NCI-H345 treated with DMSO at 0.1 percent for 48 hours (cell line): ENCODE measurements at regions not wholly inside any gene's neighbourhood (a gene's known extent, or its start where the extent isn't known, plus 50 kb on each side); places are given as distances from the start of the nearest gene placed in this dataset.

Experiments
- DNase-seq: peaks from one replicate; lab custom pipeline; 2025; ENCODE audit not compliant: unreplicated experiment; lab: John Stamatoyannopoulos, UW

- DNase-seq: no peak
These were observed 191.1 kb downstream of the MAP2K6 start for GRCh38 chr17:69605571-69605970.

- DNase-seq: no peak
These were observed 191.8 kb downstream of the MAP2K6 start for GRCh38 chr17:69606142-69606800.

- peak; percentile 37 for DNase-seq
These were observed 192.8 kb downstream of the MAP2K6 start for GRCh38 chr17:69607162-69607834.

GRCh38 chr17:69608141-69608540, 193.6 kb downstream of the MAP2K6 start:
- DNase-seq: no peak

DNA sequence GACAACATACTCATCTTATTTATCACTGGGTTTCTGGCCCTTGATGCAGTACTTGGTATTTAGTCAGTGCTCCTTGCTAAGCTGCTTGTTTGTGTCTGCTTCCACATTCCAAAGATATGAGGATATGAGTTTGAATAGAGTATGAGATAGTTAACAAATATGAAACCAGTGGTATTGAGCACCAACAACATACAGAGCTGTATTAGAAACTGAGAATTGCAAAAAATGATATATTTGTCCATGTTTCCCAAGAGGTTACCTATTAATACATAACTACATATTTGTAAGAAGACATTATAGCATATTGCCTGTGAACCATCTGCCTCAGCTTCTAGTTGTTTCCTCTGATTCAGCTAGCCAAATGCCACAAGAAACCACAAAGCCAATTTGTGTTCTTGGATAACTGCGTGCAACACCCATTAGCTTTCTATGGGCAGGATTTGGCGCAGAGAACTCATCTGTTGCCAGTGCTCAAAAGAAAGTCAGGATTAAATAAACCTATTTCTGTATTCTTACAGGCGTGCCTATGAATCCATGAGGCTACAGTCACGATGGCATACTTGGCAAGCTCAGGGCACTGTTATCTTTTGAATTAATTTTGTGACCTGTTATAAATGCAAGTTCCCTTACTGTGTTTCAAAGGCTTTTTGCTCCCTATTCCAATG, 194.4 kb downstream of the MAP2K6 start:
- no peak for DNase-seq

DNA sequence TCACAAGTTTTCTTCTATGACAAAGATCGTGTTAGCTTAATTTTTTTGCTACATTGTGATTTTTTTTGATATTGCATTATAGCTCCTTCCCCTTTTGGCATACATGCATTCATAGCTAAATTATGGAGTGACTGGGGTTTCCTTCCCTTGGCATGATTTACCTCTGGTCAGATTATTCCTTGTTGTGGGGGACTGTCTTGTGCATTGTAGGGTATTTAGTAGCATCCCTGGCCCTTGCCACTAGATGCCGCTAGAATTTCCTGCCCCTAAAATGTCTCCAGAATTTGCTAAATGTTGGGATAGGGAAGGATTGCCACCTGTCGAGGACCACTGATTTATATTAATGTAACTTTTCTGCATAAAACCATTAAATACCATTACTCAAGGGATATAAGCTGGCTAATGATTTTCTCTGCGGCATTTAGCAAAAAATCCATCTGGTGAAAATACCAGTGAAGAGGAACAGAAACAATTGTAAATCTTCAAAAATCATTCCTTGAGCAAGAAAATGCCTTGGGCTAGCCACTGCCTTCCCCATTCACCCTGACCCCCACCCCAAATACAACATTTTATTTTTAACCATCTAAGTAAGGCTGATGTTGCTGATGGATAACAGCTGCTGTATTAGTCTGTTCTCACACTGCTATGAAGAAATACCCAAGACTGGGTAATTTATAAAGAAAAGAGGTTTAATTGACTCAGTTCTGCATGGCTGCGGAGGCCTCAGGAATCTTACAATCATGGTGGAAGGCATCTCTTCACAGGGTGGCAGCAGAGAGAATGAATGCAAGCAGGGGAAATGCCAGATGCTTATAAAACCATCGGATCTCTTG, 195.2 kb downstream of the MAP2K6 start:
- no peak for DNase-seq

DNA sequence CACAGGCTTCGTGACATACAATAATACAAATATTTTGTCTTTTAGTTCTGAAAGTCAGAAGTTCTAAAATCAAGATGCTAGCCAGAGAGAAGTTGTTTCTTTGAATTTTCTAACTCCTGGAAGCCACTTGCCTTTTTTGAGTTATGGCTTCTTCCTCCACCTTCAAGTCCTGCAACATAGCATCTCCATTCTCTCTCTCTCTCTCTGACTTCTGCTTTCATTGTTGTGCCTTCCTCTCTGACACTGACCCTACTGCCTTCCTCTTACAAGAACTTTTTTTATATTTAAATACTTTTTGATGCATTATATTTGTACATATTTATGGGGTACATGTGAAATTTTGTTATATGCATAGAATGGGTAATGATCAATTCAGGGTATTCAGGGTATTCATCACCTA, 205.9 kb downstream of the MAP2K6 start:
- DNase-seq: no peak

GRCh38 chr17:69625474-69625873, 211.0 kb downstream of the MAP2K6 start:
- DNase-seq: no peak

DNA sequence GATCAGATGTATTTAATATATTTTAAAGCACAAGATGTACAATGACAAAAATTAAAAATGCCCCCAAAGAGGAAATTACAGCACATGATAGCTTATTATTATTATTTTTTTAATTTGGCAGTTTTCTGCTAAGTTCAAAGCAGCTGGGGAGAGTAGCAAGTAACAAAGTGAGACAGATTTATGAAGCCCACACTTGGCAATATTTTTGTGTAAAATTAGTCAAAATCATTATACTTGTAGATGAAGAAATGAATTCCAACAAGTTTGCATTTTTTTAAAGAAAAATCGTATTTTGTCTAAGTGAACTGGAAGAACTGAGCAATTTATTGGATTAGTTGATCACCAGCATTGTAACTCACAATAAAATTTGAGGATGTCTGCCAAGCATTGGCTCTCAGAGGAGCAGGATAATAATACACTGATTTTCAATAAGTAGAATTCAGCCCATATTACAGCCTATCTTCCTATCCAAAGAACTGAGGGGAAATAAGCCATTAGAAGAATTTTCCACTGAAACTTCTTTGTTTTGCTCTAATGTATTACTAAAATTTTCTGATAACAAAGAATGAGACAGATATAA, 215.6 kb downstream of the MAP2K6 start:
- no peak for DNase-seq

GRCh38 chr17:69634844-69635243, 220.3 kb downstream of the MAP2K6 start:
- no peak for DNase-seq

GRCh38 chr17:69637446-69638156, 223.1 kb downstream of the MAP2K6 start:
- no peak for DNase-seq

DNA sequence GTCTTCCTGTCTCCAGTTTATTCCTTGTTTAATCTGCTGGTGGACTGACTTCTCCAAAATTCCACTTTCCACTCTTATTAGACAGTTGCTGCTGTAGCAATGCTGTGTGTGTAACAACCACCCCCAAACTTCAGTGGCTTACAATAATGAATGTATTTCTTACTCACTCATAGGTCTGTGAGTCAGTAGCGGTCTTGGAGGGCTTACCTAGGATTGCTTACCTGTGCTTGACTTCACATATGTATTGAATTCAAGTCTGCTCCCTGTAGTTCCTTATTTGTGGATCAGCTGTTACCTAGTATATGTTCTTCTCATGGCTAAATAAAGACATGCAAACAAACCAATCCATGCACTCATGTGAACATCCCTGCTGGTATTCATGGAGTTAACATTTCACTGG, 224.6 kb downstream of the MAP2K6 start:
- DNase-seq: no peak

DNA sequence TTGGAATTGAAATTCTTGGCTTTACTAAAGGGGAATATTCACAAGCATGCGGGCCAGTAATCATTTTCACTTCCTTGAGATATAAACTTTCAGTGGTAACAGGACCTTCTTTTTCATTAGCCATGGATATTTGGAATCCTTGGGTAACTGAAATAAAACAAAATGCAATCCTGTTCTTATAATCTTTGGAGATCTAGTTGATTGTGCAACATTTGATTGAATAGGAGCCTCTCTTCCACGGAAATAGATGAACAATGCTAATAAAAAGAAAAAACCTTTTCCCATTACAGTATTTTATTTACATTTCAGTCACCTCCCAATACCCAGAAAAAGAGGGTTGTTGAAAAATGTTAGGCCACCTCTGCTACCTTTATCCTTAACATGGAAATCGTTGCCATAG, 225.6 kb downstream of the MAP2K6 start:
- DNase-seq: no peak

- no peak for DNase-seq
These were observed 229.2 kb downstream of the MAP2K6 start for GRCh38 chr17:69643686-69644085.

DNA sequence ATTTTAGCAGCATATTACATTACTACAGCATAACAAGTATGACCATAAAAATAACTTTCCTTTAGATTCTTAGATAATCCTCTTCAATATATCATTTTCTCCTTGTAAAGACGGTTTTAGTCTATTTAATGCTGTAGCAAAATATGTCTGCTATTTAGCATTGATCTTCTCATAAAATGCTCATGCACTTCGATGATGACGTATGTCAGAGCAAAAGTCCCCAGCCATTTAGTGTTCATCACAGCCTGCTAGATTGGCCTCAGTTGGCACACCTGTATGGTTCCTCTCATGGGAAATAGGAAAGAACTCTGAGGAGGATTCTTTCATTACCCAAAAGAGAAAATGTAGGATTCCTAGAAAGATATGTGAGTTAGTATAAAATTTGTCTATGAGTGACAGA, 232.2 kb downstream of the MAP2K6 start:
- DNase-seq: no peak

GRCh38 chr17:69650881-69651280, 236.4 kb downstream of the MAP2K6 start:
- no peak for DNase-seq

DNA sequence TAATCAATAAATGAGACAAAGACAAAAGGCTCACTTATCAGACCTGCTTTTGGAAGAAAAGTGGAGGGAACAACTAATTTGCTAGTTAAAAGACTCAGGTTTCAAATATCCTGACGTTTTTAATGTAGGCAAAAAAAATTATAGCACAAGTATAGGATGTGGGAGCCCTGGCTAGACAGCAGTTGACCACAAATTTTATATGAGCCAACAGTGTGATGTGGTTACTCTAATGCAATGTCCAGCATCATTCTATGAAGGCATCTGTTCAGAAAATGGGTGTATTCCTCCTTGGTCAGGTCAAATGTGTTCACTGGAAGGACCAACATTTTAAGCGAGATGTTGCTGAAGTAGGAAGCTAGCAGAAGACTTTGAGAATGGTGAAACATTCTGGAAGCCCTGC, 237.4 kb downstream of the MAP2K6 start:
- DNase-seq: no peak

GRCh38 chr17:69654981-69655855, 240.7 kb downstream of the MAP2K6 start:
- DNase-seq: no peak

GRCh38 chr17:69655902-69656301, 241.4 kb downstream of the MAP2K6 start:
- no peak for DNase-seq
